Upper lobe of left lung (tissue), 6 donors: ENCODE measurements at regions not wholly inside any gene's neighbourhood (a gene's known extent, or its start where the extent isn't known, plus 50 kb on each side); places are given as distances from the start of the nearest gene placed in this dataset.
A peak's percentile ranks its signal among the peaks of the same experiment; 100 is the strongest.

Experiments
- ATAC-seq, 2 donors: fragments of 200-7000 bp; cut with Tn5 transposase; one replicate each; pipeline ENCODE4 v1.9.1; 2022; ENCODE audit warnings: mild to moderate bottlenecking in 2 of 2, moderate library complexity in 2 of 2; ENCODE audit not compliant: low FRiP score in 2 of 2
- DNase-seq, 2 donors: peaks; one replicate each; pipeline ENCODE4 v3.0.0-alpha.2; 2019 to 2020
- H3K27ac ChIP-seq, 4 donors: fragments of 200-600 bp; sonication (generic); one replicate each; pipeline ENCODE4 v1.5.1; 2016 to 2019
- H3K27me3 ChIP-seq, 4 donors: fragments of 200-600 bp; sonication (generic); one replicate each; pipeline ENCODE4 v1.5.1; 2017 to 2019
- H3K36me3 ChIP-seq, 4 donors: fragments of 200-600 bp; sonication (generic); one replicate each; pipeline ENCODE4 v1.5.1; 2016 to 2019
- H3K4me1 ChIP-seq, 4 donors: fragments of 200-600 bp; sonication (generic); one replicate each; pipeline ENCODE4 v1.5.1; 2018 to 2019
- H3K4me3 ChIP-seq, 4 donors: fragments of 200-600 bp; sonication (generic); one replicate each; pipeline ENCODE4 v1.5.1; 2017 to 2019; ENCODE audit warnings: mild to moderate bottlenecking in 2 of 4, moderate library complexity in 1 of 4
- H3K9me3 ChIP-seq, 4 donors: fragments of 200-600 bp; sonication (generic); one replicate each; pipeline ENCODE4 v1.5.1; 2018 to 2019
- EP300 ChIP-seq, 4 donors: sonication (generic); formaldehyde crosslinking; IDR thresholded peaks; one replicate each; pipeline ENCODE4 v1.5.1; 2017; ENCODE audit warnings: antibody characterized with exemption in 4 of 4, control low read depth in 2 of 4
- POLR2A ChIP-seq, 4 donors: fragments of 450-650 bp; IDR thresholded peaks; one replicate each; pipeline ENCODE4 v1.5.1; 2016 to 2017; ENCODE audit warnings: antibody characterized with exemption in 4 of 4, mild to moderate bottlenecking in 2 of 4
- POLR2AphosphoS5 ChIP-seq, 2 donors: sonication (generic); formaldehyde crosslinking; IDR thresholded peaks; one replicate each; pipeline ENCODE4 v1.5.1; 2017; ENCODE audit warnings: antibody characterized with exemption in 2 of 2
- WGBS, 2 donors: methylation state at CpG; one replicate each; pipeline ENCODE4 v1.1.5; 2017 to 2018; 5-methylcytosine and 5-hydroxymethylcytosine counted together
- small RNA-seq, 4 donors: library from RNA; depleted of rRNA; stranded (forward); fragments of <200 nt; gene quantifications; one replicate each; pipeline ENCODE3, GENCODE V24; 2016
- TF ChIP-seq, protein P1 (sequence below), 6 experiments: fragments of 450-650 bp in 4 of 6; fragments of 200-600 bp in 2 of 6; sonication (generic) in 2 of 6; IDR thresholded peaks; one replicate each; pipeline ENCODE4 v1.5.1; 2016 to 2019; ENCODE audit warnings: antibody characterized with exemption in 6 of 6
- donor health status: DM: no; HTN: no; CAD: no; lungs with moderate emphysema.
- donor health status: DM: no; HTN: yes; CAD: no; lungs with severe emphysema.

DNA sequence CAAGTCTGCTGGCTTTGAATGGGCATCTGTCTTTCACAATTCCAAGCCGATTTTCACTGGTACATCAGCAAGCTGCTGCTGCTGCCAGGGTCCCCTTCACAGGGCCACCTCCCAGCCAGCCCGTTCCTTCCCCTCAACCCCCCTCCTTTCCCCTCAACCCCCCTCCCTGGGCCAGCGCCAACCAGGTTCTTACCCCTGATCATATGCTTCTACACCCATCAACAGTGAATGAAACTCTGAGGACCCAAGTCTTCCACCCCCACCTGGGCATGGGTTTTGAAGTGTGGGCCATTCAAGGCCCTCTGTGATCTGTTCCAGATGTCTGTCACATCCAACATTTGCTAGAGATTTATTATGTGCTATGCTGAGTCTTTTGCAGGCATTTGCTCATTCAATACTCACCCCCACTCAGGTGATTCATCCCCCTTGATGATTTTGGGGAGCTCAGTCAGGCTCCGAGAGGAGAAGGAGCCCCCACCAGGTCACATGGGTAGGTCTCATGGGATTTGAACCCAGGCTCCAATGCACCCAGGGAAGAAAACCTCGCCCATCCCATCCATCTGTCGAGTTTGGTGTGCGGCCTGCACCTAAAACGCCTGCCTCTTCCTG lies 52.7 kb upstream of the FOXK1 start:
- Histone ChIP-seq H3K27me3 (no peaks in the 10 kb centered on the region), H3K4me1 (peaks cover 7 to 23% (median 19%) of the 10 kb centered on the region in 4 donors), H3K4me3 (no peak overlapping the region), H3K27ac (no peak overlapping the region), H3K36me3 (no peaks in the 10 kb centered on the region), H3K9me3 (no peaks in the 10 kb centered on the region)
- 85 to 87% methylated on average over 8 of the region's 8 CpGs for WGBS, 2 donors
- DNase-seq: no peak
- ATAC-seq: no peak
- TF ChIP-seq EP300 (IDR thresholded peaks at IDR 0.05): no peak
- TF ChIP-seq POLR2A (IDR thresholded peaks at IDR 0.05): no peak

DNA sequence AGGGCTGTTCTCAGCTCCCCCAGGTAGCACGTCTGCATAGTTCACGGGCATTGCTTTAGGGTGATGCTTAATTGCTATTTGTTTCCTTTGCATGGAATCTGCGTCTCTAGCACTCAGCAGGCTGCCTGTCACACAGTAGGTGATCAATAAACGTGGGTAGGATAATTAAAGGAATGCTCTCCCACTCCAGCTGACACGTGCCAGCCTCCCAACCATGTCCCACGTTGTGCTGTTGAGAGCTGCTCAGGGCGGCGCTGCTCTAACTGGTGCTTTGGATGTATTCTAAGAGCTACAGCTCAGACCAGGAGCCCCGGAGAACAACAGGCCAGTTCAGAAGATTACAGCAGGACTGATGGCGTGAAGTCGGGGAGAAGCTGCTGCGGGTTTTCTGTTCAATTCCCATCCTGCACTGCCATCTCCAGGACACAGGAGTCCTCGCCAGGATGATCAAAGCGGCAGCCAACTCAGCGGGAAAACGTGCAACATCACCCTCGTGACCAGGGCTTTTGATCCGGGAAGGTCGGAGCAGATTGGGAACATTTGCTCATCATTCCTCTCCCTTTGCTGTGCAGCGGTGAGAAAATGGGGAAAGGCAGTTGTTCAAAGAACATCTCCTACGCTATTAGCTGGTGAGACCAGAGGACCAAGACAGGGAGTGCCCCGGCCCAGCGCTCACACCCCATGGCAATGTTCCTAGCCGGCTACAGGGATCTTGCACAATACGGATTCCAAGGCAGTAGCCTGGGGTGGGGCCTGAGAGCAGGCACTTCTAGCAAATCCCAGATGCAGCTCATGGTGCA lies 50.5 kb upstream of the FOXK1 start:
- Histone ChIP-seq H3K36me3 (no peaks in the 10 kb centered on the region), H3K27me3 (no peaks in the 10 kb centered on the region), H3K4me3 (peak overlapping the region in 2 of 4 donors; percentile 32 to 38), H3K9me3 (no peaks in the 10 kb centered on the region), H3K4me1 (peaks cover 0 to 13% (median 11%) of the 10 kb centered on the region in 4 donors), H3K27ac (peak overlapping the region in 2 of 4 donors; percentile 20 to 63)
- no peak for TF ChIP-seq POLR2A (IDR thresholded peaks at IDR 0.05)
- TF ChIP-seq POLR2AphosphoS5 (IDR thresholded peaks at IDR 0.05): peak; percentile 14 to 68
- TF ChIP-seq EP300 (IDR thresholded peaks at IDR 0.05): peak in 1 of 4 donors; percentile 48
- TF ChIP-seq, protein P1, sequence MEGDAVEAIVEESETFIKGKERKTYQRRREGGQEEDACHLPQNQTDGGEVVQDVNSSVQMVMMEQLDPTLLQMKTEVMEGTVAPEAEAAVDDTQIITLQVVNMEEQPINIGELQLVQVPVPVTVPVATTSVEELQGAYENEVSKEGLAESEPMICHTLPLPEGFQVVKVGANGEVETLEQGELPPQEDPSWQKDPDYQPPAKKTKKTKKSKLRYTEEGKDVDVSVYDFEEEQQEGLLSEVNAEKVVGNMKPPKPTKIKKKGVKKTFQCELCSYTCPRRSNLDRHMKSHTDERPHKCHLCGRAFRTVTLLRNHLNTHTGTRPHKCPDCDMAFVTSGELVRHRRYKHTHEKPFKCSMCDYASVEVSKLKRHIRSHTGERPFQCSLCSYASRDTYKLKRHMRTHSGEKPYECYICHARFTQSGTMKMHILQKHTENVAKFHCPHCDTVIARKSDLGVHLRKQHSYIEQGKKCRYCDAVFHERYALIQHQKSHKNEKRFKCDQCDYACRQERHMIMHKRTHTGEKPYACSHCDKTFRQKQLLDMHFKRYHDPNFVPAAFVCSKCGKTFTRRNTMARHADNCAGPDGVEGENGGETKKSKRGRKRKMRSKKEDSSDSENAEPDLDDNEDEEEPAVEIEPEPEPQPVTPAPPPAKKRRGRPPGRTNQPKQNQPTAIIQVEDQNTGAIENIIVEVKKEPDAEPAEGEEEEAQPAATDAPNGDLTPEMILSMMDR (IDR thresholded peaks at IDR 0.05): peak; percentile 53 to 80 (median 72)
- DNase-seq: peak in 1 of 2 donors; percentile 89
- WGBS, 2 donors: 29 to 37% methylated on average over 22 to 25 of the region's 25 CpGs
- ATAC-seq: peak; percentile 95 to 96

Small RNA genes lying in the stretch of these regions (small RNA-seq; reads per million reads assigned to genes)
- gene CYP3A54P: 0 reads per million in 4 donors
